Mammary epithelial cell (primary cell): ENCODE measurements at regions not wholly inside any gene's neighbourhood (a gene's known extent, or its start where the extent isn't known, plus 50 kb on each side); places are given as distances from the start of the nearest gene placed in this dataset.

Experiments
- CTCF ChIP-seq, 2 donors: IDR thresholded peaks in 1 of 2; conservative IDR thresholded peaks in 1 of 2; 2 replicates each; pipeline ENCODE4 v1.5.1; 2011 to 2012; ENCODE audit warnings: inconsistent platforms in 2 of 2, low read length in 2 of 2, mild to moderate bottlenecking in 2 of 2, control low read depth in 1 of 2, low read depth in 1 of 2; ENCODE audit not compliant: insufficient read depth in 1 of 2; ENCODE audit errors: extremely low read depth in 1 of 2
- EZH2 ChIP-seq: IDR thresholded peaks from 2 replicates; pipeline ENCODE4 v1.6.1; 2012; ENCODE audit warnings: low read length, inconsistent platforms, borderline replicate concordance

- TF ChIP-seq CTCF (conservative IDR thresholded peaks at IDR 0.05 in 1 of 2, IDR thresholded peaks at IDR 0.05 in 1 of 2; ENCODE audit: extremely low read depth in 1 of 2, insufficient read depth in 1 of 2, low read depth in 1 of 2, low read length in 2 of 2) (no peak), EZH2 (no peak)
These were observed 242.8 kb downstream of the TBL1XR1 start for GRCh38 chr3:176954517-176954916.
